CD4-positive, alpha-beta T cell (primary cell): ENCODE measurements at regions not wholly inside any gene's neighbourhood (a gene's known extent, or its start where the extent isn't known, plus 50 kb on each side); places are given as distances from the start of the nearest gene placed in this dataset.

Experiments
- ATAC-seq: fragments of 200-7000 bp; cut with Tn5 transposase; one replicate; pipeline ENCODE4 v1.10.0; 2022; ENCODE audit warnings: mild to moderate bottlenecking; ENCODE audit not compliant: poor library complexity
- CTCF ChIA-PET: fragments of 350-600 bp; sonication (Branson Sonifier 250); formaldehyde crosslinking; loops from one replicate; lab custom pipeline; 2021; ENCODE audit warnings: antibody characterized with exemption, inconsistent platforms; lab: Charles Lee
- POLR2A ChIA-PET: fragments of 350-600 bp; sonication (Branson Sonifier 250); formaldehyde crosslinking; loops from one replicate; lab custom pipeline; 2021; ENCODE audit warnings: antibody characterized with exemption, inconsistent platforms; lab: Charles Lee
- DNase-seq, 14 experiments: peaks; one replicate each; pipeline ENCODE4 v3.0.0-alpha.2; 2013 to 2020; ENCODE audit warnings: mixed read lengths in 2 of 14
- H3K27ac ChIP-seq, 2 donors: one replicate each; pipeline versions ENCODE4 v1.5.1 to v1.7.0; 2013; ENCODE audit warnings: low read length in 2 of 2, low read depth in 1 of 2, mild to moderate bottlenecking in 1 of 2
- H3K27me3 ChIP-seq, 2 experiments: 1 replicate in 1 of 2; 2 replicates in 1 of 2; pipeline versions ENCODE4 v1.6.1 to v1.7.0; 2013; ENCODE audit warnings: low read length in 2 of 2, control low read depth in 1 of 2, mild to moderate bottlenecking in 1 of 2, moderate library complexity in 1 of 2; ENCODE audit not compliant: insufficient read depth in 2 of 2, control insufficient read depth in 1 of 2
- H3K36me3 ChIP-seq: one replicate; pipeline ENCODE4 v1.6.1; 2013; ENCODE audit warnings: low read length, control low read depth; ENCODE audit not compliant: insufficient read depth
- H3K4me1 ChIP-seq: one replicate; pipeline ENCODE4 v1.6.1; 2013; ENCODE audit warnings: low read length, control low read depth; ENCODE audit not compliant: insufficient read depth
- H3K4me3 ChIP-seq: one replicate; pipeline ENCODE4 v1.5.1; 2013; ENCODE audit warnings: mild to moderate bottlenecking, low read length, moderate library complexity
- H3K9me3 ChIP-seq, 2 experiments: 1 replicate in 1 of 2; 2 replicates in 1 of 2; pipeline versions ENCODE4 v1.6.1 to v1.7.0; 2013; ENCODE audit warnings: low read length in 2 of 2, mild to moderate bottlenecking in 2 of 2, control low read depth in 1 of 2, moderate library complexity in 1 of 2; ENCODE audit not compliant: control insufficient read depth in 1 of 2, insufficient read depth in 1 of 2
- H3K27ac Mint-ChIP-seq: one replicate; pipeline ENCODE4 v1.8.0; 2020; ENCODE audit warnings: mixed read lengths
- H3K27me3 Mint-ChIP-seq: one replicate; pipeline ENCODE4 v1.8.0; 2021; ENCODE audit warnings: mixed read lengths
- H3K36me3 Mint-ChIP-seq: one replicate; pipeline ENCODE4 v1.8.0; 2021; ENCODE audit warnings: low read depth, mixed read lengths
- H3K4me1 Mint-ChIP-seq: one replicate; pipeline ENCODE4 v1.8.0; 2021; ENCODE audit warnings: low read depth, mixed read lengths
- H3K4me3 Mint-ChIP-seq: one replicate; pipeline ENCODE4 v1.8.0; 2020; ENCODE audit warnings: mild to moderate bottlenecking, mixed read lengths
- H3K9me3 Mint-ChIP-seq: one replicate; pipeline ENCODE4 v1.8.0; 2020; ENCODE audit warnings: mixed read lengths
- CTCF ChIP-seq: fragments of 200-600 bp; IDR thresholded peaks from one replicate; pipeline ENCODE4 v1.8.0; 2022; ENCODE audit warnings: antibody characterized with exemption, mild to moderate bottlenecking
- intact Hi-C, 2 experiments: fragments of 100-400 bp; cut with DNase I in 1 of 2; cut with micrococcal nuclease in 1 of 2; formaldehyde crosslinking; loops; one replicate each; pipeline versions ENCODE4 v1.15.1 to v1.9.0; 2023 to 2025; cut with DNase I, micrococcal nuclease

GRCh38 chr6:18045507-18045906 is 58.1 kb upstream of the KIF13A start:
- Histone ChIP-seq H3K36me3 (no peaks in the 10 kb centered on the region), H3K4me3 (no peak overlapping the region), H3K9me3 (no peaks in the 10 kb centered on the region), H3K4me1 (no peaks in the 10 kb centered on the region), H3K27ac (no peak overlapping the region), H3K27me3 (no peaks in the 10 kb centered on the region)
- ChIA-PET CTCF (no interaction called here), POLR2A (no interaction called here)
- Mint-ChIP-seq H3K9me3 (no peaks in the 10 kb centered on the region), H3K4me1 (no peaks in the 10 kb centered on the region), H3K27ac (no peak overlapping the region), H3K36me3 (no peaks in the 10 kb centered on the region), H3K4me3 (no peak overlapping the region), H3K27me3 (no peaks in the 10 kb centered on the region)
- no peak for ATAC-seq
- intact Hi-C loops = no loop called here
- no peak for TF ChIP-seq CTCF
- no peak for DNase-seq

- no peaks in the 10 kb centered on the region for H3K27me3 ChIP-seq
- Mint-ChIP-seq H3K36me3 (no peaks in the 10 kb centered on the region), H3K27me3 (no peaks in the 10 kb centered on the region), H3K27ac (no peak overlapping the region), H3K4me3 (no peak overlapping the region), H3K4me1 (no peaks in the 10 kb centered on the region), H3K9me3 (no peaks in the 10 kb centered on the region)
- H3K4me3 ChIP-seq = no peak overlapping the region
- H3K9me3 ChIP-seq = no peaks in the 10 kb centered on the region
- intact Hi-C loops = no loop called here
- DNase-seq = no peak
- H3K27ac ChIP-seq = no peak overlapping the region
- ATAC-seq = no peak
- no peaks in the 10 kb centered on the region for H3K4me1 ChIP-seq
- H3K36me3 ChIP-seq = no peaks in the 10 kb centered on the region
- ChIA-PET CTCF (no interaction called here), POLR2A (no interaction called here)
- TF ChIP-seq CTCF = no peak
Measured at GRCh38 chr6:18044108-18044783, 56.8 kb upstream of the KIF13A start.

- intact Hi-C loops = no loop called here
- Histone ChIP-seq H3K36me3 (no peaks in the 10 kb centered on the region), H3K9me3 (no peaks in the 10 kb centered on the region), H3K4me1 (no peaks in the 10 kb centered on the region), H3K27ac (no peak overlapping the region), H3K4me3 (no peak overlapping the region), H3K27me3 (no peaks in the 10 kb centered on the region)
- H3K9me3 Mint-ChIP-seq = no peaks in the 10 kb centered on the region
- H3K4me3 Mint-ChIP-seq = no peak overlapping the region
- H3K27ac Mint-ChIP-seq = no peak overlapping the region
- no peaks in the 10 kb centered on the region for H3K4me1 Mint-ChIP-seq
- ChIA-PET POLR2A (no interaction called here), CTCF (interaction anchor here (0.6 kb wide), 1 partner anchor 173 kb away, joined by 3 read pairs; no protein-coding TSS in a partner anchor)
- DNase-seq = no peak
- H3K27me3 Mint-ChIP-seq = no peaks in the 10 kb centered on the region
- no peak for TF ChIP-seq CTCF
- no peak for ATAC-seq
- no peaks in the 10 kb centered on the region for H3K36me3 Mint-ChIP-seq
Measured at GRCh38 chr6:18042536-18043145, 55.2 kb upstream of the KIF13A start.
